Renal cortical epithelial cell (primary cell): ENCODE measurements at regions not wholly inside any gene's neighbourhood (a gene's known extent, or its start where the extent isn't known, plus 50 kb on each side); places are given as distances from the start of the nearest gene placed in this dataset.

Experiments used
- DNase-seq: peaks from one replicate; pipeline ENCODE4 v3.0.0-alpha.2; 2011; ENCODE audit warnings: low read depth

- DNase-seq, result no peak
Observed at GRCh38 chr14:38848243-38848935, 254.6 kb downstream of the SEC23A start.

- no peak for DNase-seq
Observed at GRCh38 chr14:38847161-38847560, 255.9 kb downstream of the SEC23A start.

- DNase-seq, result peak; percentile 37
Observed at GRCh38 chr14:38839694-38840365, 263.2 kb downstream of the SEC23A start.

- no peak for DNase-seq
Observed at GRCh38 chr14:38838979-38839323, 264.1 kb downstream of the SEC23A start.

- DNase-seq, result no peak
Observed at GRCh38 chr14:38838049-38838978, 264.7 kb downstream of the SEC23A start.

GRCh38 chr14:38837343-38838048 lies 265.5 kb downstream of the SEC23A start:
- DNase-seq, result no peak

- DNase-seq, result no peak
Observed at GRCh38 chr14:38836539-38836938, 266.5 kb downstream of the SEC23A start.

GRCh38 chr14:38835874-38836273 lies 267.2 kb downstream of the SEC23A start:
- no peak for DNase-seq

- DNase-seq, result no peak
Observed at GRCh38 chr14:38828183-38828827, 274.7 kb downstream of the SEC23A start.

- no peak for DNase-seq
Observed at GRCh38 chr14:38824706-38825105, 278.3 kb downstream of the SEC23A start.

GRCh38 chr14:38818555-38818954 lies 284.5 kb downstream of the SEC23A start:
- no peak for DNase-seq

GRCh38 chr14:38808734-38809455 lies 294.1 kb downstream of the SEC23A start:
- DNase-seq, result peak; percentile 31

GRCh38 chr14:38799671-38800070 lies 303.4 kb downstream of the SEC23A start:
- DNase-seq, result no peak

GRCh38 chr14:38794677-38795076 lies 308.4 kb downstream of the SEC23A start:
- DNase-seq, result no peak

- DNase-seq, result no peak
Observed at GRCh38 chr14:38791862-38792261, 311.2 kb downstream of the SEC23A start.

GRCh38 chr14:38790916-38791315 lies 312.1 kb downstream of the SEC23A start:
- no peak for DNase-seq

GRCh38 chr14:38789805-38790204 lies 313.2 kb downstream of the SEC23A start:
- no peak for DNase-seq

GRCh38 chr14:38788060-38788459 lies 315.0 kb downstream of the SEC23A start:
- no peak for DNase-seq

GRCh38 chr14:38786921-38787320 lies 316.1 kb downstream of the SEC23A start:
- no peak for DNase-seq

- no peak for DNase-seq
Observed at GRCh38 chr14:38777401-38777800, 325.6 kb downstream of the SEC23A start.

- no peak for DNase-seq
Observed at GRCh38 chr14:38775986-38776385, 327.0 kb downstream of the SEC23A start.
